Activated CD8-positive, alpha-beta memory T cell treated with anti-CD3 and anti-CD28 coated beads for 36 hours (primary cell): ENCODE measurements at regions not wholly inside any gene's neighbourhood (a gene's known extent, or its start where the extent isn't known, plus 50 kb on each side); places are given as distances from the start of the nearest gene placed in this dataset.

Source experiments
- CTCF ChIA-PET: fragments of 350-600 bp; sonication (Branson Sonifier 250); formaldehyde crosslinking; loops from one replicate; lab custom pipeline; 2021; ENCODE audit warnings: antibody characterized with exemption; lab: Charles Lee
- POLR2A ChIA-PET: fragments of 350-600 bp; sonication (Branson Sonifier 250); formaldehyde crosslinking; loops from one replicate; lab custom pipeline; 2021; ENCODE audit warnings: antibody characterized with exemption; lab: Charles Lee

- ChIA-PET POLR2A (no interaction called here), CTCF (no interaction called here)
Measured at GRCh38 chr15:47405365-47406162, 311.7 kb upstream of the SEMA6D start.

- POLR2A ChIA-PET, result no interaction called here
- CTCF ChIA-PET, result no interaction called here
Measured at GRCh38 chr15:47407692-47408091, 309.6 kb upstream of the SEMA6D start.

GRCh38 chr15:47409038-47409437 is 308.3 kb upstream of the SEMA6D start:
- POLR2A ChIA-PET, result no interaction called here
- CTCF ChIA-PET, result no interaction called here

- CTCF ChIA-PET, result no interaction called here
- POLR2A ChIA-PET, result no interaction called here
Measured at GRCh38 chr15:47409600-47409999, 307.7 kb upstream of the SEMA6D start.

GRCh38 chr15:47410247-47410646 is 307.1 kb upstream of the SEMA6D start:
- CTCF ChIA-PET, result no interaction called here
- POLR2A ChIA-PET, result no interaction called here

- CTCF ChIA-PET, result no interaction called here
- POLR2A ChIA-PET, result no interaction called here
Measured at GRCh38 chr15:47411733-47412132, 305.6 kb upstream of the SEMA6D start.

- CTCF ChIA-PET, result no interaction called here
- POLR2A ChIA-PET, result no interaction called here
Measured at GRCh38 chr15:47412136-47412535, 305.2 kb upstream of the SEMA6D start.

- POLR2A ChIA-PET, result no interaction called here
- CTCF ChIA-PET, result no interaction called here
Measured at GRCh38 chr15:47412802-47413201, 304.5 kb upstream of the SEMA6D start.

GRCh38 chr15:47414207-47414606 is 303.1 kb upstream of the SEMA6D start:
- POLR2A ChIA-PET, result no interaction called here
- CTCF ChIA-PET, result no interaction called here

- ChIA-PET POLR2A (no interaction called here), CTCF (no interaction called here)
Measured at GRCh38 chr15:47415539-47415971, 301.8 kb upstream of the SEMA6D start.

- CTCF ChIA-PET, result no interaction called here
- POLR2A ChIA-PET, result no interaction called here
Measured at GRCh38 chr15:47422881-47423665, 294.2 kb upstream of the SEMA6D start.

- CTCF ChIA-PET, result no interaction called here
- POLR2A ChIA-PET, result no interaction called here
Measured at GRCh38 chr15:47427463-47427862, 289.8 kb upstream of the SEMA6D start.

- CTCF ChIA-PET, result no interaction called here
- POLR2A ChIA-PET, result no interaction called here
Measured at GRCh38 chr15:47429376-47429775, 287.9 kb upstream of the SEMA6D start.

GRCh38 chr15:47431501-47431900 is 285.8 kb upstream of the SEMA6D start:
- ChIA-PET POLR2A (no interaction called here), CTCF (no interaction called here)

GRCh38 chr15:47432826-47433225 is 284.5 kb upstream of the SEMA6D start:
- ChIA-PET POLR2A (no interaction called here), CTCF (no interaction called here)

GRCh38 chr15:47434596-47434995 is 282.7 kb upstream of the SEMA6D start:
- POLR2A ChIA-PET, result no interaction called here
- CTCF ChIA-PET, result no interaction called here

- ChIA-PET CTCF (no interaction called here), POLR2A (no interaction called here)
Measured at GRCh38 chr15:47437491-47437890, 279.8 kb upstream of the SEMA6D start.

- ChIA-PET CTCF (no interaction called here), POLR2A (no interaction called here)
Measured at GRCh38 chr15:47439146-47440111, 277.9 kb upstream of the SEMA6D start.

- CTCF ChIA-PET, result no interaction called here
- POLR2A ChIA-PET, result no interaction called here
Measured at GRCh38 chr15:47442371-47442770, 274.9 kb upstream of the SEMA6D start.

GRCh38 chr15:47443839-47444238 is 273.5 kb upstream of the SEMA6D start:
- CTCF ChIA-PET, result no interaction called here
- POLR2A ChIA-PET, result no interaction called here
